22Rv1 (cell line): ENCODE measurements at regions not wholly inside any gene's neighbourhood (a gene's known extent, or its start where the extent isn't known, plus 50 kb on each side); places are given as distances from the start of the nearest gene placed in this dataset.

Experiments
- CTCF ChIP-seq: fragments of 450-650 bp; IDR thresholded peaks from 2 replicates; pipeline ENCODE4 v1.5.1; 2017; ENCODE audit warnings: mild to moderate bottlenecking
- ZFX ChIP-seq: fragments of 450-650 bp; IDR thresholded peaks from 2 replicates; pipeline ENCODE4 v1.6.1; 2017; ENCODE audit warnings: antibody characterized with exemption, borderline replicate concordance

GRCh38 chr11:122323754-122324421 lies 207.9 kb upstream of the BLID start:
- TF ChIP-seq CTCF (no peak), ZFX (no peak)
